ENCODE measurements at regions not wholly inside any gene's neighbourhood (a gene's known extent, or its start where the extent isn't known, plus 50 kb on each side); places are given as distances from the start of the nearest gene placed in this dataset.

GRCh38 chr2:7931808-7932207, 750.0 kb upstream of the ID2 start:
- DNase-seq (ENCODE audit: low spot score): no peak

- no peak for DNase-seq (ENCODE audit: low spot score)
Observed at GRCh38 chr2:7933672-7934071, 748.2 kb upstream of the ID2 start.

GRCh38 chr2:7934476-7934875, 747.4 kb upstream of the ID2 start:
- DNase-seq (ENCODE audit: low spot score): no peak

GRCh38 chr2:7937082-7937481, 744.8 kb upstream of the ID2 start:
- no peak for DNase-seq (ENCODE audit: low spot score)

GRCh38 chr2:7940723-7941122, 741.1 kb upstream of the ID2 start:
- DNase-seq (ENCODE audit: low spot score): no peak

GRCh38 chr2:7943446-7943845, 738.4 kb upstream of the ID2 start:
- DNase-seq (ENCODE audit: low spot score): no peak

- DNase-seq (ENCODE audit: low spot score): no peak
Observed at GRCh38 chr2:7945026-7945425, 736.8 kb upstream of the ID2 start.

- no peak for DNase-seq (ENCODE audit: low spot score)
Observed at GRCh38 chr2:7950035-7950612, 731.7 kb upstream of the ID2 start.

GRCh38 chr2:7951001-7951400, 730.9 kb upstream of the ID2 start:
- no peak for DNase-seq (ENCODE audit: low spot score)

GRCh38 chr2:7951490-7951889, 730.4 kb upstream of the ID2 start:
- no peak for DNase-seq (ENCODE audit: low spot score)

GRCh38 chr2:7952046-7952745, 729.7 kb upstream of the ID2 start:
- no peak for DNase-seq (ENCODE audit: low spot score)

- no peak for DNase-seq (ENCODE audit: low spot score)
Observed at GRCh38 chr2:7953195-7953594, 728.7 kb upstream of the ID2 start.

GRCh38 chr2:7954234-7954633, 727.6 kb upstream of the ID2 start:
- no peak for DNase-seq (ENCODE audit: low spot score)

- DNase-seq (ENCODE audit: low spot score): no peak
Observed at GRCh38 chr2:7956126-7956689, 725.6 kb upstream of the ID2 start.

- DNase-seq (ENCODE audit: low spot score): no peak
Observed at GRCh38 chr2:7961550-7961949, 720.3 kb upstream of the ID2 start.

- no peak for DNase-seq (ENCODE audit: low spot score)
Observed at GRCh38 chr2:7962161-7962560, 719.7 kb upstream of the ID2 start.

GRCh38 chr2:7963787-7964186, 718.1 kb upstream of the ID2 start:
- DNase-seq (ENCODE audit: low spot score): no peak

- DNase-seq (ENCODE audit: low spot score): no peak
Observed at GRCh38 chr2:7966032-7966431, 715.8 kb upstream of the ID2 start.

GRCh38 chr2:7967707-7968405, 714.0 kb upstream of the ID2 start:
- DNase-seq (ENCODE audit: low spot score): no peak

GRCh38 chr2:7969756-7970515, 711.9 kb upstream of the ID2 start:
- no peak for DNase-seq (ENCODE audit: low spot score)

- no peak for DNase-seq (ENCODE audit: low spot score)
Observed at GRCh38 chr2:7971248-7971647, 710.6 kb upstream of the ID2 start.

GRCh38 chr2:7971841-7972240, 710.0 kb upstream of the ID2 start:
- no peak for DNase-seq (ENCODE audit: low spot score)

Measured in mucosa of gallbladder (tissue), 1 donor.